ENCODE measurements at regions not wholly inside any gene's neighbourhood (a gene's known extent, or its start where the extent isn't known, plus 50 kb on each side); places are given as distances from the start of the nearest gene placed in this dataset.

GRCh38 chr1:25003000-25003399, 72.9 kb upstream of the RUNX3 start:
- DNase-seq (ENCODE audit: insufficient read length) (no peak), FAIRE-seq (peak; percentile 5)
- TF ChIP-seq POLR2A (IDR thresholded peaks at IDR 0.05; ENCODE audit: low read depth, low read length) (no peak), POLR2AphosphoS5 (IDR thresholded peaks at IDR 0.05; ENCODE audit: low read depth, low read length) (no peak), TAF1 (IDR thresholded peaks at IDR 0.05; ENCODE audit: borderline replicate concordance, low read depth, low read length) (no peak)

- DNase-seq (ENCODE audit: insufficient read length) (no peak), FAIRE-seq (peak; percentile 5)
- TF ChIP-seq TAF1 (IDR thresholded peaks at IDR 0.05; ENCODE audit: borderline replicate concordance, low read depth, low read length) = no peak
- no peak for TF ChIP-seq POLR2A (IDR thresholded peaks at IDR 0.05; ENCODE audit: low read depth, low read length)
These were observed 71.2 kb upstream of the RUNX3 start for GRCh38 chr1:25001125-25001915.

- TF ChIP-seq POLR2A (IDR thresholded peaks at IDR 0.05; ENCODE audit: low read depth, low read length) = no peak
- TF ChIP-seq TAF1 (IDR thresholded peaks at IDR 0.05; ENCODE audit: borderline replicate concordance, low read depth, low read length) = no peak
- TF ChIP-seq POLR2AphosphoS5 (IDR thresholded peaks at IDR 0.05; ENCODE audit: low read depth, low read length) = no peak
- DNase-seq (ENCODE audit: insufficient read length) = no peak
- FAIRE-seq = no peak
These were observed 69.8 kb upstream of the RUNX3 start for GRCh38 chr1:24999906-25000305.

GRCh38 chr1:24999426-24999825, 69.3 kb upstream of the RUNX3 start:
- TF ChIP-seq POLR2AphosphoS5 (IDR thresholded peaks at IDR 0.05; ENCODE audit: low read depth, low read length) (no peak), POLR2A (IDR thresholded peaks at IDR 0.05; ENCODE audit: low read depth, low read length) (no peak), TAF1 (IDR thresholded peaks at IDR 0.05; ENCODE audit: borderline replicate concordance, low read depth, low read length) (no peak)
- FAIRE-seq (no peak), DNase-seq (ENCODE audit: insufficient read length) (no peak)

GRCh38 chr1:24998563-24999245, 68.6 kb upstream of the RUNX3 start:
- TF ChIP-seq POLR2A (IDR thresholded peaks at IDR 0.05; ENCODE audit: low read depth, low read length) = no peak
- TF ChIP-seq POLR2AphosphoS5 (IDR thresholded peaks at IDR 0.05; ENCODE audit: low read depth, low read length) = no peak
- TF ChIP-seq TAF1 (IDR thresholded peaks at IDR 0.05; ENCODE audit: borderline replicate concordance, low read depth, low read length) = no peak
- DNase-seq (ENCODE audit: insufficient read length) (no peak), FAIRE-seq (no peak)

- TF ChIP-seq POLR2A (IDR thresholded peaks at IDR 0.05; ENCODE audit: low read depth, low read length) = no peak
- no peak for TF ChIP-seq POLR2AphosphoS5 (IDR thresholded peaks at IDR 0.05; ENCODE audit: low read depth, low read length)
- no peak for TF ChIP-seq TAF1 (IDR thresholded peaks at IDR 0.05; ENCODE audit: borderline replicate concordance, low read depth, low read length)
- DNase-seq (ENCODE audit: insufficient read length) (no peak), FAIRE-seq (peak; percentile 57)
These were observed 67.2 kb upstream of the RUNX3 start for GRCh38 chr1:24996983-24997893.

GRCh38 chr1:24996456-24996855, 66.4 kb upstream of the RUNX3 start:
- no peak for DNase-seq (ENCODE audit: insufficient read length)

GRCh38 chr1:24995661-24996060, 65.6 kb upstream of the RUNX3 start:
- no peak for TF ChIP-seq POLR2AphosphoS5 (IDR thresholded peaks at IDR 0.05; ENCODE audit: low read depth, low read length)
- no peak for TF ChIP-seq TAF1 (IDR thresholded peaks at IDR 0.05; ENCODE audit: borderline replicate concordance, low read depth, low read length)
- TF ChIP-seq POLR2A (IDR thresholded peaks at IDR 0.05; ENCODE audit: low read depth, low read length) = no peak
- DNase-seq (ENCODE audit: insufficient read length) = no peak
- FAIRE-seq = no peak

More at GRCh38 chr1:24996456-24996855, 66.4 kb upstream of the RUNX3 start:
- FAIRE-seq = no peak
- no peak for TF ChIP-seq TAF1 (IDR thresholded peaks at IDR 0.05; ENCODE audit: borderline replicate concordance, low read depth, low read length)
- TF ChIP-seq POLR2A (IDR thresholded peaks at IDR 0.05; ENCODE audit: low read depth, low read length) = no peak
- TF ChIP-seq POLR2AphosphoS5 (IDR thresholded peaks at IDR 0.05; ENCODE audit: low read depth, low read length) = no peak

GRCh38 chr1:24995140-24995539, 65.1 kb upstream of the RUNX3 start:
- DNase-seq (ENCODE audit: insufficient read length) (no peak), FAIRE-seq (no peak)
- TF ChIP-seq POLR2AphosphoS5 (IDR thresholded peaks at IDR 0.05; ENCODE audit: low read depth, low read length) (no peak), POLR2A (IDR thresholded peaks at IDR 0.05; ENCODE audit: low read depth, low read length) (no peak), TAF1 (IDR thresholded peaks at IDR 0.05; ENCODE audit: borderline replicate concordance, low read depth, low read length) (no peak)

- DNase-seq (ENCODE audit: insufficient read length) = no peak
- TF ChIP-seq TAF1 (IDR thresholded peaks at IDR 0.05; ENCODE audit: borderline replicate concordance, low read depth, low read length) (no peak), POLR2AphosphoS5 (IDR thresholded peaks at IDR 0.05; ENCODE audit: low read depth, low read length) (no peak), POLR2A (IDR thresholded peaks at IDR 0.05; ENCODE audit: low read depth, low read length) (no peak)
- FAIRE-seq = no peak
These were observed 64.0 kb upstream of the RUNX3 start for GRCh38 chr1:24993871-24994580.

Measured in GM12892 (cell line).